ENCODE measurements at regions not wholly inside any gene's neighbourhood (a gene's known extent, or its start where the extent isn't known, plus 50 kb on each side); places are given as distances from the start of the nearest gene placed in this dataset.

GRCh38 chr6:153493501-153493900, 362.4 kb upstream of the RGS17 start:
- no peaks in the 10 kb centered on the region for H3K27me3 Mint-ChIP-seq (ENCODE audit: low read depth)
- no peak overlapping the region for H4K8ac ChIP-seq (replicated peaks; ENCODE audit: insufficient read length, low read depth, low read length)
- H3K23ac ChIP-seq (ENCODE audit: insufficient read length, low read depth, low read length), result no peak overlapping the region
- H2BK20ac ChIP-seq (ENCODE audit: low read depth, low read length, poor library complexity, severe bottlenecking), result no peak overlapping the region
- no peaks in the 10 kb centered on the region for H3K79me2 ChIP-seq (ENCODE audit: insufficient read depth, low read length)
- H3K23me2 ChIP-seq (ENCODE audit: insufficient read length, low read depth, low read length, poor library complexity, severe bottlenecking), result no peaks in the 10 kb centered on the region
- WGBS (ENCODE audit: extremely low coverage, insufficient read length, low lambda C conversion rate), result no CpG with 5 or more reads among the region's 2 CpGs
- no peaks in the 10 kb centered on the region for H3K4me1 ChIP-seq (ENCODE audit: insufficient read depth, low read length)
- H2AK5ac ChIP-seq (ENCODE audit: insufficient read length, low read length), result no peak overlapping the region
- no peak for TF ChIP-seq CTCF (conservative IDR thresholded peaks at IDR 0.05)
- no peak overlapping the region for H3K4ac ChIP-seq (ENCODE audit: low read depth, low read length)
- H4K91ac ChIP-seq (ENCODE audit: insufficient read length, low read depth, low read length), result no peak overlapping the region
- H2AFZ ChIP-seq (ENCODE audit: low read length), result no peak overlapping the region
- H3K27me3 ChIP-seq (ENCODE audit: insufficient read depth, low read length), result no peaks in the 10 kb centered on the region
- H3K4me2 ChIP-seq (ENCODE audit: insufficient read depth, insufficient read length, low read length), result no peak overlapping the region
- no peak overlapping the region for H3K56ac ChIP-seq (ENCODE audit: insufficient read length, low read depth, low read length)
- no peaks in the 10 kb centered on the region; a peak in 2 of 7 replicates for H3K36me3 Mint-ChIP-seq (ENCODE audit: insufficient read depth in 1 of 3, low read depth in 3 of 3)
- peaks cover 0 to 1% of the 10 kb centered on the region in 2 experiments; a peak in 2 of 5 replicates for H3K9me3 Mint-ChIP-seq
- DNase-seq, result no peak
- no peak overlapping the region for H3K18ac ChIP-seq (ENCODE audit: insufficient read length, low read depth, low read length)
- no peaks in the 10 kb centered on the region for H3K9me3 ChIP-seq (ENCODE audit: control insufficient read depth, low read depth, low read length)
- no peaks in the 10 kb centered on the region for H3K4me1 Mint-ChIP-seq
- no peak overlapping the region for H2BK120ac ChIP-seq (ENCODE audit: low read depth, low read length, poor library complexity, severe bottlenecking)
- no peak overlapping the region for H3K14ac ChIP-seq (ENCODE audit: insufficient read depth, low read length)
- no peak overlapping the region for H2BK5ac ChIP-seq (ENCODE audit: insufficient read length, low read length)
- H3T11ph ChIP-seq (ENCODE audit: low read length), result no peak overlapping the region
- H3K27ac ChIP-seq (ENCODE audit: insufficient read length, low read depth, low read length), result no peak overlapping the region
- H3K4me3 Mint-ChIP-seq, result no peak overlapping the region
- no peaks in the 10 kb centered on the region for H3K79me1 ChIP-seq (ENCODE audit: insufficient read depth, low read depth, low read length, poor library complexity, severe bottlenecking)
- no peak overlapping the region for H3K9ac ChIP-seq (ENCODE audit: extremely low read depth, insufficient read length, low read length)
- no peaks in the 10 kb centered on the region for H4K20me1 ChIP-seq (ENCODE audit: control insufficient read depth, insufficient read depth, insufficient read length)
- H3K27ac Mint-ChIP-seq, result no peak overlapping the region
- H4K5ac ChIP-seq (ENCODE audit: insufficient read length, low read depth, low read length), result no peak overlapping the region
- no peak overlapping the region for H2BK12ac ChIP-seq (ENCODE audit: insufficient read length, low read depth, low read length)
- H2BK15ac ChIP-seq (ENCODE audit: low read depth, low read length), result no peak overlapping the region
